ENCODE measurements at regions not wholly inside any gene's neighbourhood (a gene's known extent, or its start where the extent isn't known, plus 50 kb on each side); places are given as distances from the start of the nearest gene placed in this dataset.

GRCh38 chr6:33959661-33960344 lies 156.0 kb upstream of the MLN start:
- no peak overlapping the region for H3K4me3 ChIP-seq
- no peaks in the 10 kb centered on the region for H3K9me3 ChIP-seq
- ATAC-seq (ENCODE audit: low FRiP score in 2 of 2), result no peak
- no peaks in the 10 kb centered on the region for H3K4me1 ChIP-seq
- TF ChIP-seq CTCF (IDR thresholded peaks at IDR 0.05), result no peak
- TF ChIP-seq POLR2A (IDR thresholded peaks at IDR 0.05), result no peak
- TF ChIP-seq POLR2AphosphoS5 (IDR thresholded peaks at IDR 0.05), result no peak
- TF ChIP-seq EP300 (IDR thresholded peaks at IDR 0.05), result no peak
- H3K36me3 ChIP-seq, result no peaks in the 10 kb centered on the region
- H3K27me3 ChIP-seq, result no peaks in the 10 kb centered on the region
- H3K27ac ChIP-seq, result no peak overlapping the region
- no peak for DNase-seq
- WGBS, 2 donors, result 82 to 86% methylated on average over 3 to 6 of the region's 8 CpGs

- DNase-seq (no peak), ATAC-seq (ENCODE audit: low FRiP score in 2 of 2) (no peak)
- 19% methylated on average over 2 of the region's 2 CpGs for WGBS, 2 donors
- no peaks in the 10 kb centered on the region for H3K9me3 ChIP-seq
- H3K36me3 ChIP-seq, result no peaks in the 10 kb centered on the region
- H3K4me3 ChIP-seq, result no peak overlapping the region
- no peaks in the 10 kb centered on the region for H3K4me1 ChIP-seq
- no peaks in the 10 kb centered on the region for H3K27me3 ChIP-seq
- H3K27ac ChIP-seq, result no peak overlapping the region
- TF ChIP-seq CTCF (IDR thresholded peaks at IDR 0.05) (no peak), EP300 (IDR thresholded peaks at IDR 0.05) (no peak), POLR2AphosphoS5 (IDR thresholded peaks at IDR 0.05) (no peak), POLR2A (IDR thresholded peaks at IDR 0.05) (no peak)
Measured at GRCh38 chr6:33959329-33959651, 155.5 kb upstream of the MLN start.

- no peaks in the 10 kb centered on the region for H3K9me3 ChIP-seq
- WGBS, 2 donors, result 45 to 47% methylated on average over 12 to 14 of the region's 14 CpGs
- no peak overlapping the region for H3K4me3 ChIP-seq
- H3K4me1 ChIP-seq, result no peaks in the 10 kb centered on the region
- DNase-seq (no peak), ATAC-seq (ENCODE audit: low FRiP score in 2 of 2) (no peak)
- H3K27me3 ChIP-seq, result no peaks in the 10 kb centered on the region
- H3K36me3 ChIP-seq, result no peaks in the 10 kb centered on the region
- TF ChIP-seq POLR2A (IDR thresholded peaks at IDR 0.05) (no peak), CTCF (IDR thresholded peaks at IDR 0.05) (peak in 1 of 6 experiments; percentile 13)
- H3K27ac ChIP-seq, result no peak overlapping the region
Measured at GRCh38 chr6:33958526-33959328, 154.9 kb upstream of the MLN start.

GRCh38 chr6:33957892-33958525 lies 154.2 kb upstream of the MLN start:
- H3K27ac ChIP-seq, result no peak overlapping the region
- DNase-seq, result no peak
- 55 to 69% methylated on average over 7 to 12 of the region's 12 CpGs for WGBS, 2 donors

More at GRCh38 chr6:33957892-33958525, 154.2 kb upstream of the MLN start:
- H3K4me3 ChIP-seq, result no peak overlapping the region
- H3K36me3 ChIP-seq, result no peaks in the 10 kb centered on the region
- no peak for ATAC-seq (ENCODE audit: low FRiP score in 2 of 2)
- H3K4me1 ChIP-seq, result no peaks in the 10 kb centered on the region
- no peaks in the 10 kb centered on the region for H3K27me3 ChIP-seq
- H3K9me3 ChIP-seq, result no peaks in the 10 kb centered on the region
- TF ChIP-seq CTCF (IDR thresholded peaks at IDR 0.05) (no peak), POLR2AphosphoS5 (IDR thresholded peaks at IDR 0.05) (no peak), POLR2A (IDR thresholded peaks at IDR 0.05) (no peak), EP300 (IDR thresholded peaks at IDR 0.05) (no peak)

All from upper lobe of left lung (tissue), 6 donors.